Calu3 (cell line): ENCODE measurements at regions not wholly inside any gene's neighbourhood (a gene's known extent, or its start where the extent isn't known, plus 50 kb on each side); places are given as distances from the start of the nearest gene placed in this dataset.

ENCODE experiments used
- BruUV-seq: library from RNA; stranded (reverse); fragments of 400-500 nt; replicated peaks from 2 replicates; lab custom pipeline; 2021; lab: Mats Ljungman, UMichigan
- CTCF ChIA-PET: fragments of 300-600 bp; sonication (Branson Sonifier 250); formaldehyde crosslinking; loops from one replicate; lab custom pipeline; 2022; ENCODE audit warnings: antibody characterized with exemption; lab: Charles Lee
- DNase-seq: peaks from one replicate; pipeline ENCODE4 v3.0.0; 2022
- H3K27ac Mint-ChIP-seq: one replicate; pipeline ENCODE4 v1.8.0; 2022; ENCODE audit warnings: mixed read lengths; ENCODE audit not compliant: unreplicated experiment
- H3K27me3 Mint-ChIP-seq: one replicate; pipeline ENCODE4 v1.8.0; 2022; ENCODE audit warnings: mixed read lengths; ENCODE audit not compliant: unreplicated experiment
- H3K36me3 Mint-ChIP-seq: one replicate; pipeline ENCODE4 v1.8.0; 2022; ENCODE audit warnings: mild to moderate bottlenecking, moderate library complexity, mixed read lengths; ENCODE audit not compliant: insufficient read depth, unreplicated experiment
- H3K4me1 Mint-ChIP-seq: one replicate; pipeline ENCODE4 v1.8.0; 2022; ENCODE audit warnings: mild to moderate bottlenecking, low read depth, mixed read lengths; ENCODE audit not compliant: unreplicated experiment
- H3K4me3 Mint-ChIP-seq: one replicate; pipeline ENCODE4 v1.8.0; 2022; ENCODE audit warnings: mild to moderate bottlenecking, low read depth, moderate library complexity, mixed read lengths; ENCODE audit not compliant: unreplicated experiment
- H3K9me3 Mint-ChIP-seq: one replicate; pipeline ENCODE4 v1.8.0; 2022; ENCODE audit warnings: low read depth, mixed read lengths; ENCODE audit not compliant: unreplicated experiment
- intact Hi-C: fragments of 100-400 bp; cut with micrococcal nuclease; formaldehyde crosslinking; loops from one replicate; pipeline ENCODE4 v1.10.0; 2022; ENCODE audit not compliant: unreplicated experiment
- TF ChIP-seq, protein P1 (sequence below): fragments of 200-600 bp; IDR thresholded peaks from one replicate; pipeline ENCODE4 v1.8.0; 2022; ENCODE audit warnings: antibody characterized with exemption; ENCODE audit not compliant: unreplicated experiment

DNA sequence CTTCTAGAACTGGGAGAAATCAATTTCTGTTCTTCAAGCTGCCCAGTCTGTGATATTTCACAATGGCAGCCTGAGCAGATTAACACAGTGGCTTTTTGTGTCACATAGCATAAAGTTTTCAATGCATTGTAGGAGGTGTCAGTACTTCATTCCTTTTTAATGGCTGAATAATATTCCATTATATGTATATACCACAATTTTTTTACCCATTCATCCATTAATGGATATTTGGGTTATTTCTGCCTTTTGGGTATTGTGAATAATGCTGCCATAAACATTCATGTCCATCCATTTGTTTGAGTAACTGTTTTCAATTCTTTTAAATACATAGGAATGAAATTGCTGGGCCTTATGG, 191.5 kb downstream of the SETD4 start:
- intact Hi-C loops: no loop called here
- TF ChIP-seq, protein P1, sequence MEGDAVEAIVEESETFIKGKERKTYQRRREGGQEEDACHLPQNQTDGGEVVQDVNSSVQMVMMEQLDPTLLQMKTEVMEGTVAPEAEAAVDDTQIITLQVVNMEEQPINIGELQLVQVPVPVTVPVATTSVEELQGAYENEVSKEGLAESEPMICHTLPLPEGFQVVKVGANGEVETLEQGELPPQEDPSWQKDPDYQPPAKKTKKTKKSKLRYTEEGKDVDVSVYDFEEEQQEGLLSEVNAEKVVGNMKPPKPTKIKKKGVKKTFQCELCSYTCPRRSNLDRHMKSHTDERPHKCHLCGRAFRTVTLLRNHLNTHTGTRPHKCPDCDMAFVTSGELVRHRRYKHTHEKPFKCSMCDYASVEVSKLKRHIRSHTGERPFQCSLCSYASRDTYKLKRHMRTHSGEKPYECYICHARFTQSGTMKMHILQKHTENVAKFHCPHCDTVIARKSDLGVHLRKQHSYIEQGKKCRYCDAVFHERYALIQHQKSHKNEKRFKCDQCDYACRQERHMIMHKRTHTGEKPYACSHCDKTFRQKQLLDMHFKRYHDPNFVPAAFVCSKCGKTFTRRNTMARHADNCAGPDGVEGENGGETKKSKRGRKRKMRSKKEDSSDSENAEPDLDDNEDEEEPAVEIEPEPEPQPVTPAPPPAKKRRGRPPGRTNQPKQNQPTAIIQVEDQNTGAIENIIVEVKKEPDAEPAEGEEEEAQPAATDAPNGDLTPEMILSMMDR: no peak
- no peaks in the 10 kb centered on the region for H3K36me3 Mint-ChIP-seq
- H3K27me3 Mint-ChIP-seq: peaks cover 23% of the 10 kb centered on the region
- no peak for DNase-seq
- H3K4me1 Mint-ChIP-seq: no peaks in the 10 kb centered on the region
- CTCF ChIA-PET: no interaction called here
- H3K27ac Mint-ChIP-seq: no peak overlapping the region
- H3K9me3 Mint-ChIP-seq: no peaks in the 10 kb centered on the region
- no TSS peak for BruUV-seq
- no peak overlapping the region for H3K4me3 Mint-ChIP-seq

DNA sequence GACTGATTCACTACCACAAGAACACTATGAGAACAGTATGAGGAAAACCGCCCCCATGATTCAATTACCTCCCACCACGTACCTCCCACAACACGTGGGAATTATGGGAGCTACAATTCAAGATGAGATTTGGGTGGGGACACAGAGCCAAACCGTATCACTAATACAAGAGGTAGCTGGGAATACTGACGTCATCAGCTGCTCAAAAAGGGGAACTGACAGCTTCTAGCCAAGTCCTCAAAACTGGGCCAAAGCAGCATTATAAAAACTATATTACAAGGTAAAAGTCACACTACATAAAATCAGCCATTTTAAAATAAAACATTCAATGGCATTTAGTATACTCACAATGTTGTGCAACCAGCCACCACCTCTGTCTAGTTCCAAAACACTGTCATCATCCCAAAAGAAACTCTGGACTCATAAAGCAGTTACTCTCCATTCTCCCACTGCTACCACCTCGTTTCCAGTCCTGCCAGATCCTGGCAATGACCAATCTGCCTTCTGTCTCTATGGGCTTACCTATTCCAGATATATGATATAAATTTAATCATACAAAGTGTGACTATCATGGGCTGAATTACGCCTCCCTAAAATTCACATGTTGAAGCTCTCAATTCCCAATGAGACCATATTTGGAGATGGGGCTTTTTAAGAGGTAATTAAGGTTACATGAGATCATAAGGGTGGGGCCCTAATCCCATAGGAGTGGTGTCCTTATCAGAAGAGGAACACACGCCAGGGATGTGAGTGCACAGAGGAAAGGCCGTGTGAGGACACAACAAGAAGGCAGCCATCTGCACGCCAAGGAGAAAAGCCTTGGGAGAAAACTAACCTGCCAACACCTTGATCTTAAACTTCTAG, 192.1 kb downstream of the SETD4 start:
- H3K27me3 Mint-ChIP-seq: peaks cover 23% of the 10 kb centered on the region
- no peak for DNase-seq
- no peak overlapping the region for H3K4me3 Mint-ChIP-seq
- H3K4me1 Mint-ChIP-seq: no peaks in the 10 kb centered on the region
- H3K9me3 Mint-ChIP-seq: no peaks in the 10 kb centered on the region
- no peaks in the 10 kb centered on the region for H3K36me3 Mint-ChIP-seq
- no peak overlapping the region for H3K27ac Mint-ChIP-seq
- TF ChIP-seq, protein P1: no peak
- intact Hi-C loops: no loop called here
- CTCF ChIA-PET: no interaction called here
- BruUV-seq: no TSS peak

DNA sequence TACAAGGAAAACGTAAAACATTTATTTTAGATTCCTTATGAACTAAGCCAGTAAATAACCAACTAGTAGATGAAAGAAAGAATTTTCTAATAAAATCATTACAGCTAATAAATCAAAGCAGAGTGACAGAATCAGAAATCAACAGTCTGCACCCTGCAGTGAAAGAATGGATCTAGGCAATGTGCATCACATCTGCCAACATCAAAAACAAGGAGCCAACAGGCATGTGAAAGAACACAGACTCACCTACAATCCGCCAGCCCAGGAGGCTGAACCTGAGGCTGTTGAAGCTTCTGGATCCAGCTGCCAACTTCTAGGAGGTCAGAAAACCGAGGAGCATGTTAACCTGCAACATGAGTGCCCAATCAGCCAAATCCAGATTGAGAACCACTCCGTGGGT, 196.3 kb downstream of the SETD4 start:
- peaks cover 36% of the 10 kb centered on the region for H3K27me3 Mint-ChIP-seq
- no peak overlapping the region for H3K27ac Mint-ChIP-seq
- TF ChIP-seq, protein P1: no peak
- CTCF ChIA-PET: interaction anchor here (0.6 kb wide), 1 partner anchor 1948 kb away, joined by 5 read pairs; no protein-coding TSS in a partner anchor
- intact Hi-C loops: no loop called here
- H3K4me3 Mint-ChIP-seq: no peak overlapping the region
- BruUV-seq: no TSS peak
- DNase-seq: no peak
- no peaks in the 10 kb centered on the region for H3K4me1 Mint-ChIP-seq
- H3K9me3 Mint-ChIP-seq: no peaks in the 10 kb centered on the region
- no peaks in the 10 kb centered on the region for H3K36me3 Mint-ChIP-seq

DNA sequence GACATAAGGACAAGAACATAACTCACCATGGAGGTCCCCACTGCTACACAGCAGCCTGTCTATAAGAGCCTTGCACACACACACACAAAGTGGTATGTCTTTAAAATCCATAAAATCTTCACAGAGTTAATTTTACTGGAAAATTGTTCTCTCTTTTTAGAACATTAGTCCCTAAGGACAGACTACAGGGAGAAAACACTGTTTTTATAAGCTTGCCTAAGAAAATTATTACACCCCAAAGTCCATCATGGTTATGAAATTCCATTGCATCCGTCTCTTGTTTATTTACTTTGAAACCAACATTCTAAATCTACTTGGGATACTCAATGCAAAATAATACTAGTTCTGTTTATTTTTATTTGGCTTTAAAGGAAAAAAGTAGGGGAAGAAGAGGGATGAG, 197.4 kb downstream of the SETD4 start:
- DNase-seq: no peak
- no peaks in the 10 kb centered on the region for H3K9me3 Mint-ChIP-seq
- CTCF ChIA-PET: no interaction called here

More for the DNA sequence above, 197.4 kb downstream of the SETD4 start:
- intact Hi-C loops: no loop called here
- Mint-ChIP-seq H3K4me1 (no peaks in the 10 kb centered on the region), H3K27ac (no peak overlapping the region), H3K36me3 (no peaks in the 10 kb centered on the region), H3K4me3 (no peak overlapping the region), H3K27me3 (peaks cover 42% of the 10 kb centered on the region)
- TF ChIP-seq, protein P1: no peak
- BruUV-seq: no TSS peak
